ENCODE measurements at regions not wholly inside any gene's neighbourhood (a gene's known extent, or its start where the extent isn't known, plus 50 kb on each side); places are given as distances from the start of the nearest gene placed in this dataset.

DNA sequence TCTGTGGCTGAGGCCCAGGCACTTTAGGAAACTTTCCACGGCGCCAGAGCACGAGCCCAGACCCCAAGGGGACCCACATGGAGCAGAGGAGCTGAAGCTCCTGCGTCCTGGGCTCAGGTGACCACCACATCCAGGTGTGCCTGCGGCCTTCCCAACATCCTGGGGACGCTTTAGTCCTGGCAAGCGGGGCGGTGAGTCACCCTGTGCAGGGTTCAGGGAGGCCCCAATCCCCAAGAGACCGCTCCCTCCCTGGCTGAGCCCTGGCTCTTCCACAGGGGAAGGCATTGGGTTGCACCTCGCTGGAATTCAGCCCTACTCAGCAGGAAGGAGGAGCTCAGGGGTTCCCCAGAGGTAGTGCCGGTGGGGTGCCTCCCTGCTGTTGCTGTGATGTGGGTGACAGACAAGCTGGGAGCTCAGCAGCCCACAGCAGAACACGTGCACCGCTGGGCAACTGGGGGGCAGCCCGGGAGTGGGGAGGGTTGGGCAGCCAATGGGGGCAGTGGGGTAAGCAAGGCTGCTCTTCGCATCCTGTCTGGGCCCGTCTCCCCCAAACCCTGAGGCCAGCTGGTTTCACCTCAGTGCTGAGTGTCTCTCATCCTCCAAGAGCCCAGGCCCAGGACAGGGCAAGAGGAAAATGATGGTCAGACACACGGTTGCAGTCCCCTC, 802.8 kb downstream of the BRD1 start:
- peaks cover 5% of the 10 kb centered on the region; the same call in 1 of the 2 replicates for H3K9me3 ChIP-seq (ENCODE audit: insufficient read depth, low read depth, low read length)
- H3K27me3 ChIP-seq (ENCODE audit: insufficient read depth, low read length, poor library complexity, severe bottlenecking): no peaks in the 10 kb centered on the region
- no peaks in the 10 kb centered on the region for H3K9me2 ChIP-seq (replicated peaks; ENCODE audit: low read depth, low read length)
- no peak overlapping the region for H2AFZ ChIP-seq (ENCODE audit: low read length)
- H3K36me3 ChIP-seq (ENCODE audit: insufficient read depth, low read length): no peaks in the 10 kb centered on the region
- H3F3A ChIP-seq (ENCODE audit: low read depth): no peaks in the 10 kb centered on the region
- no peak overlapping the region for H3K4me2 ChIP-seq (ENCODE audit: low read depth, low read length, poor library complexity, severe bottlenecking)
- H3K9ac ChIP-seq (ENCODE audit: low read depth, low read length, poor library complexity, severe bottlenecking): no peak overlapping the region
- H4K20me1 ChIP-seq (ENCODE audit: insufficient read depth, low read length, poor library complexity, severe bottlenecking): no peaks in the 10 kb centered on the region
- H3K79me2 ChIP-seq (ENCODE audit: insufficient read depth, low read length): no peaks in the 10 kb centered on the region
- TF ChIP-seq CTCF (conservative IDR thresholded peaks at IDR 0.05; ENCODE audit: low read length) (no peak), EZH2phosphoT487 (IDR thresholded peaks at IDR 0.05; ENCODE audit: borderline replicate concordance) (no peak)
- H3K4me1 ChIP-seq (ENCODE audit: insufficient read depth, low read length, poor library complexity, severe bottlenecking): no peaks in the 10 kb centered on the region
- H3K4me3 ChIP-seq (ENCODE audit: low read length, poor library complexity, severe bottlenecking): no peak overlapping the region

DNA sequence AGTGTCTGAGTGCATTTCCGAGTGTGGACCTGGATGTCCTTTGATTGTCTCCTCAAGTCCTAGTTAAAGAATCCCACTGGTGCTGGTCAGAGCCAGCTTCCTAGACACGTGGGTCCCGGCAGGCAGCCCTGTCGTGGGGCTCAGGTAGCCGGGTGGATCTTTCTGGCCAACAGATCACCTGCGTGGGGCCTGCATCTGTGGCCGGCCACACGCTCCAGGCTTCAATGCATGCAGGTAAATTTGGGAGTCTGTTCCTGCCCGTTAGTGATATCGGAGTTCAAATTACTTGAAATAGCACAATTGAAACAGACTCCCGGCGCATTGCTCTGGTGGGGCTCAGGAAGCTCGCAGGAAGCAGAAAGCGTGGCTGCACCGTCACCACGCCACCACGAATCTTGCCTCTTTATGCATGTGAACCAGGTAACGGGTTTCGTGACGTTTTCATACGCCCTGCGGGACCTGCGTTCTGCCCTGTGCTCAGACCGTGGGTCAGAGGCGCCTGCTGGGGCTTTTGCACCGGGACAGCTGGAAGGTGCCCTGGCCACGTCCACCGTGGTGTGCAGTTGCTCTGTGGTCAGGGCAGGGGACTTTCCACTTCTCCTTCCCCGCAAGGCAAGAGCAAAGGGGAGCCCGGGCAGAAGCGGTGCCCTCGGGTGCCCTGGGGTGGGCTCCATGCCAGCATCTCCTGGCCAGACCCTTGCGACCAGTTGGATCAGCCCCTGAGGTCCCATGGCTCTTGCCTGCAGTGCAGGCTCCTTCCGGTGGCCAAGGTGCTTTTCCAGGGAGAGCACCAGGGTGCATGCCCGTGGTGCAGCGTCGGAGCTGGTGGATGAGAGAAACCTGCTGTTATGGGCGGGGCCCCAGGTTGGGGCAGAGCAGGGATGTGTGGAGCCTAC, 803.5 kb downstream of the BRD1 start:
- Histone ChIP-seq H3K9me3 (ENCODE audit: insufficient read depth, low read depth, low read length) (peaks cover 7% of the 10 kb centered on the region; the same call in 1 of the 2 replicates), H3F3A (ENCODE audit: low read depth) (no peaks in the 10 kb centered on the region), H3K36me3 (ENCODE audit: insufficient read depth, low read length) (no peaks in the 10 kb centered on the region), H3K79me2 (ENCODE audit: insufficient read depth, low read length) (no peaks in the 10 kb centered on the region), H3K9ac (ENCODE audit: low read depth, low read length, poor library complexity, severe bottlenecking) (no peak overlapping the region), H2AFZ (ENCODE audit: low read length) (no peak overlapping the region), H3K9me2 (replicated peaks; ENCODE audit: low read depth, low read length) (no peaks in the 10 kb centered on the region), H3K27me3 (ENCODE audit: insufficient read depth, low read length, poor library complexity, severe bottlenecking) (no peaks in the 10 kb centered on the region), H4K20me1 (ENCODE audit: insufficient read depth, low read length, poor library complexity, severe bottlenecking) (no peaks in the 10 kb centered on the region), H3K4me3 (ENCODE audit: low read length, poor library complexity, severe bottlenecking) (no peak overlapping the region), H3K4me2 (ENCODE audit: low read depth, low read length, poor library complexity, severe bottlenecking) (no peak overlapping the region), H3K4me1 (ENCODE audit: insufficient read depth, low read length, poor library complexity, severe bottlenecking) (no peaks in the 10 kb centered on the region)
- TF ChIP-seq EZH2phosphoT487 (IDR thresholded peaks at IDR 0.05; ENCODE audit: borderline replicate concordance): no peak

DNA sequence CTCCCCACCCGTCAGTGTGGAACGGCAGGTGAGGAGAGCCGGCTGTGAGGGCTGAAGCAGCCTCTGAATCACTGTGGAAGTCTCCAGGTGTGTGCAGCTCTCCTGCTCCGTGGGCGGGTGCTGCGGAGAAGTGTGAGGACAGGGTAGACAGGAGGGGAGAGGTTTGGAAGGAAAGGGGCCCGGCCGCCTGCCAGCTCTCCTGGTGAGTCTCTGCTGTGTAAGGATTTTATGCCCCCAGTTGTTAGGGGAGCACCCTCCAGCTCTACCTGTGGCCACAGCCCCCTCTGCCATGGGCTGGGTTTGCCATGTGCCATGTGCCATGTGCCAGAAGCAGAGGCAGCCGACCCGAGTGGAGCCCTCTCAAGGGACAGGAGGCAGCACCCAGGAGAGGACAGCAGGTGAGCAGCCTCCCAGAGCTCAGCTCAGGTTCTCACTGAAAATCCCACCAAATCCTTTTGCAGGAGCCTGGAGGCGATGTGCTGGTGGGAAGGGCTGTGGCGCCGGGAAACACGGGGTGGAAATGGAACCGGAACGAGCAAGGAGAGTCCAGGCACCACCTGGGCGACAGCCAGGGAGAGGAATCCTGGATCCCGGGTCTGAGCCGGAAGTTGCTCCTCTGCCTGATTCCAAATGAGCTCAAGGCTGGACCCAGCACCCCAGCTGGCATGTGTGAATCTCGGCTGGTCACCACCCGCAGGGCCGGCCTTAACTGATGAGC, 804.4 kb downstream of the BRD1 start:
- H2AFZ ChIP-seq (ENCODE audit: low read length): no peak overlapping the region
- no peak overlapping the region for H3K4me3 ChIP-seq (ENCODE audit: low read length, poor library complexity, severe bottlenecking)
- no peaks in the 10 kb centered on the region for H3K79me2 ChIP-seq (ENCODE audit: insufficient read depth, low read length)
- H3K36me3 ChIP-seq (ENCODE audit: insufficient read depth, low read length): no peaks in the 10 kb centered on the region
- TF ChIP-seq CTCF (conservative IDR thresholded peaks at IDR 0.05; ENCODE audit: low read length): no peak
- no peak for TF ChIP-seq EZH2phosphoT487 (IDR thresholded peaks at IDR 0.05; ENCODE audit: borderline replicate concordance)
- H3F3A ChIP-seq (ENCODE audit: low read depth): no peaks in the 10 kb centered on the region
- H3K9me2 ChIP-seq (replicated peaks; ENCODE audit: low read depth, low read length): no peaks in the 10 kb centered on the region
- no peak overlapping the region for H3K9ac ChIP-seq (ENCODE audit: low read depth, low read length, poor library complexity, severe bottlenecking)
- H3K27me3 ChIP-seq (ENCODE audit: insufficient read depth, low read length, poor library complexity, severe bottlenecking): no peaks in the 10 kb centered on the region
- no peaks in the 10 kb centered on the region for H3K4me1 ChIP-seq (ENCODE audit: insufficient read depth, low read length, poor library complexity, severe bottlenecking)
- H3K4me2 ChIP-seq (ENCODE audit: low read depth, low read length, poor library complexity, severe bottlenecking): no peak overlapping the region
- H3K9me3 ChIP-seq (ENCODE audit: insufficient read depth, low read depth, low read length): peaks cover 11% of the 10 kb centered on the region; the same call in 1 of the 2 replicates
- H4K20me1 ChIP-seq (ENCODE audit: insufficient read depth, low read length, poor library complexity, severe bottlenecking): no peaks in the 10 kb centered on the region
